ENCODE measurements at regions not wholly inside any gene's neighbourhood (a gene's known extent, or its start where the extent isn't known, plus 50 kb on each side); places are given as distances from the start of the nearest gene placed in this dataset.
"Not testable (repeated sequence)": the region's sequence is repeated elsewhere in the genome, so short reads cannot be mapped to it uniquely, and the experiment has no call there.

- no peak for DNase-seq
These were observed 135.4 kb upstream of the CLEC14A start for GRCh38 chr14:38391334-38391733.

GRCh38 chr14:38389681-38390080 is 133.8 kb upstream of the CLEC14A start:
- DNase-seq = no peak

- DNase-seq = no peak
These were observed 131.9 kb upstream of the CLEC14A start for GRCh38 chr14:38387821-38388220.

GRCh38 chr14:38385836-38386235 is 129.9 kb upstream of the CLEC14A start:
- no peak for DNase-seq

GRCh38 chr14:38385343-38385742 is 129.4 kb upstream of the CLEC14A start:
- no peak for DNase-seq

- DNase-seq = no peak
These were observed 128.8 kb upstream of the CLEC14A start for GRCh38 chr14:38384741-38385140.

GRCh38 chr14:38367922-38368321 is 112.0 kb upstream of the CLEC14A start:
- no peak for DNase-seq

GRCh38 chr14:38366374-38366773 is 110.5 kb upstream of the CLEC14A start:
- no peak for DNase-seq

GRCh38 chr14:38363217-38363616 is 107.3 kb upstream of the CLEC14A start:
- DNase-seq = no peak

GRCh38 chr14:38357557-38357956 is 101.7 kb upstream of the CLEC14A start:
- no peak for DNase-seq

GRCh38 chr14:38355473-38355872 is 99.6 kb upstream of the CLEC14A start:
- not testable (repeated sequence) for DNase-seq

GRCh38 chr14:38350102-38350501 is 94.2 kb upstream of the CLEC14A start:
- DNase-seq = no peak

GRCh38 chr14:38342803-38343202 is 86.9 kb upstream of the CLEC14A start:
- DNase-seq = no peak

GRCh38 chr14:38339696-38340095 is 83.8 kb upstream of the CLEC14A start:
- DNase-seq = no peak

- DNase-seq = no peak
These were observed 80.4 kb upstream of the CLEC14A start for GRCh38 chr14:38336298-38336697.

GRCh38 chr14:38330275-38330674 is 74.4 kb upstream of the CLEC14A start:
- peak; percentile 44 for DNase-seq

GRCh38 chr14:38329246-38329645 is 73.4 kb upstream of the CLEC14A start:
- peak; percentile 47 for DNase-seq

- DNase-seq = no peak
These were observed 61.0 kb upstream of the CLEC14A start for GRCh38 chr14:38316922-38317321.

GRCh38 chr14:38311655-38312054 is 55.8 kb upstream of the CLEC14A start:
- no peak for DNase-seq

- DNase-seq = no peak
These were observed 54.6 kb upstream of the CLEC14A start for GRCh38 chr14:38310420-38310995.

- DNase-seq = no peak
These were observed 53.8 kb upstream of the CLEC14A start for GRCh38 chr14:38309522-38310277.
